Activated CD4-positive, alpha-beta T cell treated with anti-CD3 and anti-CD28 coated beads, Interleukin-2, amount 50 U/mL, for 24 hours (primary cell): ENCODE measurements at regions not wholly inside any gene's neighbourhood (a gene's known extent, or its start where the extent isn't known, plus 50 kb on each side); places are given as distances from the start of the nearest gene placed in this dataset.
"Not testable (repeated sequence)": the region's sequence is repeated elsewhere in the genome, so short reads cannot be mapped to it uniquely, and the experiment has no call there.

ENCODE experiments used
- DNase-seq, 2 donors: peaks; one replicate each; pipeline ENCODE4 v3.0.0-alpha.2; 2020; ENCODE audit warnings: low read depth in 1 of 2, low spot score in 1 of 2

- no peak for DNase-seq
Measured at GRCh38 chr7:17437586-17437985, 139.1 kb downstream of the AHR start.

- not testable (repeated sequence) for DNase-seq
Measured at GRCh38 chr7:17440025-17440784, 141.8 kb downstream of the AHR start.

- DNase-seq = no peak
Measured at GRCh38 chr7:17440831-17441230, 142.4 kb downstream of the AHR start.

- no peak for DNase-seq
Measured at GRCh38 chr7:17441557-17441956, 143.1 kb downstream of the AHR start.

GRCh38 chr7:17444151-17444550 lies 145.7 kb downstream of the AHR start:
- no peak for DNase-seq

- DNase-seq = no peak
Measured at GRCh38 chr7:17444673-17445072, 146.2 kb downstream of the AHR start.

- no peak for DNase-seq
Measured at GRCh38 chr7:17446340-17446739, 147.9 kb downstream of the AHR start.

GRCh38 chr7:17447728-17448478 lies 149.5 kb downstream of the AHR start:
- no peak for DNase-seq

GRCh38 chr7:17448479-17449423 lies 150.3 kb downstream of the AHR start:
- DNase-seq = no peak

GRCh38 chr7:17456541-17456940 lies 158.1 kb downstream of the AHR start:
- no peak for DNase-seq

GRCh38 chr7:17460001-17460400 lies 161.5 kb downstream of the AHR start:
- DNase-seq = no peak

GRCh38 chr7:17460665-17461064 lies 162.2 kb downstream of the AHR start:
- DNase-seq = no peak

GRCh38 chr7:17462131-17462631 lies 163.7 kb downstream of the AHR start:
- no peak for DNase-seq

GRCh38 chr7:17463511-17464085 lies 165.1 kb downstream of the AHR start:
- DNase-seq = no peak

GRCh38 chr7:17466216-17466615 lies 167.8 kb downstream of the AHR start:
- DNase-seq = no peak

- DNase-seq = no peak
Measured at GRCh38 chr7:17467386-17467945, 169.0 kb downstream of the AHR start.

- DNase-seq = no peak
Measured at GRCh38 chr7:17471325-17471724, 172.9 kb downstream of the AHR start.

- DNase-seq = no peak
Measured at GRCh38 chr7:17472518-17472917, 174.1 kb downstream of the AHR start.

- no peak for DNase-seq
Measured at GRCh38 chr7:17472939-17473338, 174.5 kb downstream of the AHR start.

GRCh38 chr7:17474724-17475344 lies 176.4 kb downstream of the AHR start:
- no peak for DNase-seq
